B cell (primary cell): ENCODE measurements at regions not wholly inside any gene's neighbourhood (a gene's known extent, or its start where the extent isn't known, plus 50 kb on each side); places are given as distances from the start of the nearest gene placed in this dataset.

ENCODE experiments used
- ATAC-seq: fragments of 200-7000 bp; cut with Tn5 transposase; one replicate; pipeline ENCODE4 v1.10.0; 2021; ENCODE audit warnings: low read depth, mild to moderate bottlenecking, moderate number of reproducible peaks, moderate library complexity
- CTCF ChIA-PET: fragments of 350-600 bp; sonication (Branson Sonifier 250); formaldehyde crosslinking; loops from one replicate; lab custom pipeline; 2021; ENCODE audit warnings: antibody characterized with exemption, inconsistent platforms; lab: Charles Lee
- POLR2A ChIA-PET: fragments of 350-600 bp; sonication (Branson Sonifier 250); formaldehyde crosslinking; loops from one replicate; lab custom pipeline; 2021; ENCODE audit warnings: antibody characterized with exemption; lab: Charles Lee
- DNase-seq: peaks from one replicate; pipeline ENCODE4 v3.0.0; 2013
- H2AFZ ChIP-seq: 2 replicates; pipeline ENCODE4 v1.6.1; 2012; ENCODE audit warnings: mild to moderate bottlenecking, low read depth, low read length; ENCODE audit not compliant: insufficient read depth, poor library complexity, severe bottlenecking
- H3K27ac ChIP-seq, 2 donors: 1 replicate in 1 of 2; 2 replicates in 1 of 2; pipeline ENCODE4 v1.5.1; 2012 to 2013; ENCODE audit warnings: low read length in 2 of 2, mild to moderate bottlenecking in 2 of 2, moderate library complexity in 1 of 2
- H3K27me3 ChIP-seq, 4 experiments: fragments of 200-600 bp in 1 of 4; sonication (generic) in 1 of 4; replicated peaks in 1 of 4; 1 replicate in 2 of 4; 2 replicates in 2 of 4; pipeline versions ENCODE4 v1.6.1 to v1.7.0; 2013 to 2016; ENCODE audit warnings: low read length in 3 of 4, mild to moderate bottlenecking in 2 of 4, mixed read lengths in 1 of 4, moderate library complexity in 1 of 4; ENCODE audit not compliant: insufficient read depth in 4 of 4, control insufficient read depth in 3 of 4; ENCODE audit errors: control extremely low read depth in 1 of 4
- H3K36me3 ChIP-seq, 2 experiments: replicated peaks in 1 of 2; 1 replicate in 1 of 2; 2 replicates in 1 of 2; pipeline versions ENCODE4 v1.6.1 to v1.7.1; 2013; ENCODE audit warnings: low read length in 1 of 2; ENCODE audit not compliant: insufficient read depth in 2 of 2, control insufficient read depth in 1 of 2; ENCODE audit errors: control extremely low read depth in 1 of 2, extremely low read depth in 1 of 2
- H3K4me1 ChIP-seq, 2 donors: fragments of 200-600 bp in 1 of 2; sonication (generic) in 1 of 2; 1 replicate in 1 of 2; 2 replicates in 1 of 2; pipeline versions ENCODE4 v1.5.1 to v1.6.1; 2013 to 2017; ENCODE audit warnings: low read length in 2 of 2; ENCODE audit not compliant: control insufficient read depth in 2 of 2, insufficient read depth in 2 of 2
- H3K4me2 ChIP-seq: replicated peaks from 2 replicates; pipeline ENCODE3; 2012; ENCODE audit warnings: mild to moderate bottlenecking, low read depth, low read length; ENCODE audit not compliant: poor library complexity, severe bottlenecking
- H3K4me3 ChIP-seq, 5 experiments: fragments of 200-600 bp in 1 of 5; sonication (generic) in 1 of 5; 1 replicate in 3 of 5; 2 replicates in 2 of 5; pipeline versions ENCODE4 v1.5.1 to v1.7.0; 2011 to 2016; ENCODE audit warnings: low read length in 4 of 5, mild to moderate bottlenecking in 4 of 5, low read depth in 2 of 5, control low read depth in 1 of 5, moderate library complexity in 1 of 5; ENCODE audit not compliant: insufficient read depth in 1 of 5; ENCODE audit errors: control extremely low read depth in 1 of 5, extremely low read depth in 1 of 5
- H3K79me2 ChIP-seq: fragments of 200-600 bp; sonication (generic); one replicate; pipeline ENCODE4 v1.6.0; 2016; ENCODE audit warnings: low read length; ENCODE audit not compliant: control insufficient read depth, insufficient read depth
- H3K9ac ChIP-seq: fragments of 200-600 bp; sonication (generic); 2 replicates; pipeline ENCODE4 v1.6.1; 2017; ENCODE audit warnings: mild to moderate bottlenecking, low read length, moderate library complexity
- H3K9me3 ChIP-seq, 3 donors: one replicate each; pipeline versions ENCODE4 v1.6.1 to v1.7.1; 2013; ENCODE audit warnings: low read length in 2 of 3; ENCODE audit not compliant: control insufficient read depth in 2 of 3, insufficient read depth in 1 of 3; ENCODE audit errors: control extremely low read depth in 1 of 3
- H4K20me1 ChIP-seq: 2 replicates; pipeline ENCODE4 v1.6.0; 2012; ENCODE audit warnings: mild to moderate bottlenecking, low read length; ENCODE audit not compliant: insufficient read depth, control insufficient read depth, poor library complexity, severe bottlenecking
- H3K27ac Mint-ChIP-seq: one replicate; pipeline ENCODE4 v1.8.0; 2021; ENCODE audit warnings: mixed read lengths
- H3K27me3 Mint-ChIP-seq: one replicate; pipeline ENCODE4 v1.8.0; 2021; ENCODE audit warnings: mixed read lengths
- H3K4me1 Mint-ChIP-seq: one replicate; pipeline ENCODE4 v1.8.0; 2021; ENCODE audit warnings: mixed read lengths
- H3K4me3 Mint-ChIP-seq: one replicate; pipeline ENCODE4 v1.8.0; 2021; ENCODE audit warnings: mixed read lengths
- H3K9me3 Mint-ChIP-seq: one replicate; pipeline ENCODE4 v1.8.0; 2022; ENCODE audit warnings: mixed read lengths; ENCODE audit not compliant: insufficient read depth
- CTCF ChIP-seq: fragments of 200-600 bp; IDR thresholded peaks from one replicate; pipeline ENCODE4 v1.8.0; 2022; ENCODE audit warnings: antibody characterized with exemption, mild to moderate bottlenecking
- EZH2 ChIP-seq: IDR thresholded peaks from 2 replicates; pipeline ENCODE4 v1.6.1; 2012; ENCODE audit warnings: borderline replicate concordance, low read depth, mild to moderate bottlenecking, moderate library complexity, low read length; ENCODE audit not compliant: insufficient read depth, poor library complexity, severe bottlenecking
- WGBS: methylation state at CpG from one replicate; pipeline ENCODE4 v1.1.5; 2013; ENCODE audit warnings: missing lambda C conversion rate; ENCODE audit not compliant: insufficient coverage; 5-methylcytosine and 5-hydroxymethylcytosine counted together
- intact Hi-C: fragments of 100-400 bp; cut with micrococcal nuclease; formaldehyde crosslinking; loops from one replicate; pipeline ENCODE4 v1.10.0; 2022

GRCh38 chr11:70545610-70545912, 147.2 kb downstream of the CTTN start:
- no peak overlapping the region for H3K27ac ChIP-seq
- H3K9me3 ChIP-seq = peaks cover 0 to 14% (median 0%) of the 10 kb centered on the region in 3 donors
- H4K20me1 ChIP-seq = no peaks in the 10 kb centered on the region
- H3K4me3 ChIP-seq = no peak overlapping the region
- no peak overlapping the region for H3K27ac Mint-ChIP-seq
- no peaks in the 10 kb centered on the region for H3K27me3 Mint-ChIP-seq
- WGBS = 92% methylated on average over 5 of the region's 5 CpGs
- no peak overlapping the region for H3K4me3 Mint-ChIP-seq
- CTCF ChIA-PET = no interaction called here
- H3K4me1 Mint-ChIP-seq = no peaks in the 10 kb centered on the region
- no peaks in the 10 kb centered on the region for H3K36me3 ChIP-seq
- H3K27me3 ChIP-seq = no peaks in the 10 kb centered on the region
- no peak overlapping the region for H2AFZ ChIP-seq
- TF ChIP-seq CTCF (no peak), EZH2 (no peak)
- H3K9me3 Mint-ChIP-seq = no peaks in the 10 kb centered on the region
- ATAC-seq (no peak), DNase-seq (no peak)
- H3K4me1 ChIP-seq = no peaks in the 10 kb centered on the region
- intact Hi-C loops = no loop called here
- H3K79me2 ChIP-seq = no peaks in the 10 kb centered on the region
- H3K9ac ChIP-seq = no peak overlapping the region
- H3K4me2 ChIP-seq = no peak overlapping the region
- POLR2A ChIA-PET = no interaction called here

- H3K4me3 Mint-ChIP-seq = no peak overlapping the region
- POLR2A ChIA-PET = no interaction called here
Observed at GRCh38 chr11:70546191-70546940, 148.0 kb downstream of the CTTN start.

More at GRCh38 chr11:70546191-70546940, 148.0 kb downstream of the CTTN start:
- no peak for ATAC-seq
- Histone ChIP-seq H3K9me3 (peaks cover 0 to 11% (median 0%) of the 10 kb centered on the region in 3 donors), H4K20me1 (no peaks in the 10 kb centered on the region), H3K27ac (no peak overlapping the region), H3K9ac (no peak overlapping the region), H3K79me2 (no peaks in the 10 kb centered on the region), H3K36me3 (no peaks in the 10 kb centered on the region), H3K4me2 (no peak overlapping the region), H3K4me3 (no peak overlapping the region), H2AFZ (no peak overlapping the region), H3K27me3 (no peaks in the 10 kb centered on the region), H3K4me1 (no peaks in the 10 kb centered on the region)
- no peaks in the 10 kb centered on the region for H3K4me1 Mint-ChIP-seq
- no peak for DNase-seq
- H3K27me3 Mint-ChIP-seq = no peaks in the 10 kb centered on the region
- H3K9me3 Mint-ChIP-seq = no peaks in the 10 kb centered on the region
- no peak overlapping the region for H3K27ac Mint-ChIP-seq
- CTCF ChIA-PET = no interaction called here
- TF ChIP-seq EZH2 = no peak
- TF ChIP-seq CTCF = no peak
- intact Hi-C loops = no loop called here
- 70% methylated on average over 6 of the region's 9 CpGs for WGBS
